GM20000 (cell line): ENCODE measurements at regions not wholly inside any gene's neighbourhood (a gene's known extent, or its start where the extent isn't known, plus 50 kb on each side); places are given as distances from the start of the nearest gene placed in this dataset.

Experiments used
- DNase-seq: peaks from one replicate; pipeline ENCODE4 v3.0.0; 2012; ENCODE audit warnings: low spot score
- CTCF ChIP-seq: IDR thresholded peaks from 2 replicates; pipeline ENCODE4 v1.5.1; 2012; ENCODE audit warnings: mild to moderate bottlenecking, control low read depth; ENCODE audit errors: extremely low read depth, missing control alignments

DNA sequence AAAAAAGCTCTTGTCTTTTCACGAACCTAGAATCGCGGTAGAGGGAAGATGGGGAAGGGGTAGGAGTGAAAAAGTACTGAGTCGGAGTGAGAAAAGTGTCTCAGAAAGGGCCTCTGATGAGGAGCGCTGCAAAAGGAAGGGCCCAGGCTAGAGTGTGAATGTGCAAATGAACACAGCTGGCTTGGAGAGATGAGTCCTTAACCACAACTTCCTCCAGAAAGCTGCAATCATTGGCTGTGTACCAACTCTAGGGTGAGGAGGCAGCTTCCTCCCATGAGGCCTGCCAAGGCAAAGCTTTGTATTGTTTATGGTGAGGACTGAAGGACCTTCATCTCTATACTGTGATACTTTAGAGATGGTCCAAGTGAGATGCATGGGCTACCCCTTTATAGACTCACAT is 566.9 kb upstream of the ANO5 start:
- DNase-seq, result no peak
- TF ChIP-seq CTCF, result no peak

GRCh38 chr11:21628641-21629040 is 564.2 kb upstream of the ANO5 start:
- TF ChIP-seq CTCF, result no peak
- no peak for DNase-seq

- no peak for DNase-seq
- no peak for TF ChIP-seq CTCF
These were observed 561.9 kb upstream of the ANO5 start for GRCh38 chr11:21630934-21631478.

GRCh38 chr11:21631991-21632390 is 560.9 kb upstream of the ANO5 start:
- no peak for DNase-seq
- no peak for TF ChIP-seq CTCF

DNA sequence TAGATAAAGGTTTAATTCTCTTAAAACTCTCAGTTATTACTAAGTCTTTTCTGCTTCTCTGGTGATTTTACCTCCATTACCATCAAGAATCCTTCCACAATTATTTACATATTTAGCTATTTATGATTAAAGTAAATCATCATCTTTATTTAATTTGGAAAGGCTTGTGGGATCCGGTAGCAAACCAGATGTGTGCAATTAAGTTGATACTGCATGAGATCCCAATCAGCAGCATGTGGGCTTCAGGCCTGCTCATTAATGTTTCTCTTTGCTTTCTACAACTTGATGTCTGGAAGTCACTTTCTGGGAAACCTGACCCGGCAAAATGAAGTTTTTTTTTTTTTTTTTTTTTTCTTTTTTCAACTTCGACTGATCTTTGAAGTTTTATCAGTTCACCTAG is 558.4 kb upstream of the ANO5 start:
- DNase-seq, result no peak

GRCh38 chr11:21634956-21635355 is 557.9 kb upstream of the ANO5 start:
- no peak for TF ChIP-seq CTCF

More for the DNA sequence above, 558.4 kb upstream of the ANO5 start:
- TF ChIP-seq CTCF, result no peak

GRCh38 chr11:21635394-21636145 is 557.3 kb upstream of the ANO5 start:
- TF ChIP-seq CTCF, result no peak
- no peak for DNase-seq

More at GRCh38 chr11:21634956-21635355, 557.9 kb upstream of the ANO5 start:
- no peak for DNase-seq
